Spleen (tissue), 11 donors: ENCODE measurements at regions not wholly inside any gene's neighbourhood (a gene's known extent, or its start where the extent isn't known, plus 50 kb on each side); places are given as distances from the start of the nearest gene placed in this dataset.

ENCODE experiments used
- DNase-seq: peaks from one replicate; pipeline ENCODE4 v3.0.0-alpha.2; 2020
- H3K27ac ChIP-seq, 8 donors: fragments of 200-600 bp; sonication (generic) in 7 of 8; 1 replicate in 4 of 8; 2 replicates in 4 of 8; pipeline versions ENCODE4 v1.5.0 to v1.8.0; 2016 to 2021; ENCODE audit warnings: inconsistent platforms in 4 of 8, mild to moderate bottlenecking in 4 of 8, moderate library complexity in 1 of 8
- H3K27me3 ChIP-seq, 7 donors: fragments of 200-600 bp; sonication (generic) in 6 of 7; replicated peaks in 1 of 7; 1 replicate in 4 of 7; 2 replicates in 3 of 7; pipeline versions ENCODE4 v1.5.0 to v1.8.0; 2016 to 2021; ENCODE audit warnings: inconsistent platforms in 3 of 7, mild to moderate bottlenecking in 1 of 7
- H3K36me3 ChIP-seq, 6 donors: fragments of 200-600 bp; sonication (generic) in 5 of 6; 1 replicate in 4 of 6; 2 replicates in 2 of 6; pipeline versions ENCODE4 v1.5.0 to v1.8.0; 2016 to 2021; ENCODE audit warnings: inconsistent platforms in 2 of 6
- H3K4me1 ChIP-seq, 6 donors: fragments of 200-600 bp; sonication (generic) in 5 of 6; 1 replicate in 3 of 6; 2 replicates in 3 of 6; pipeline versions ENCODE4 v1.5.0 to v1.8.0; 2016 to 2021; ENCODE audit warnings: inconsistent platforms in 3 of 6
- H3K4me3 ChIP-seq, 8 donors: fragments of 200-600 bp; sonication (generic) in 7 of 8; 1 replicate in 4 of 8; 2 replicates in 4 of 8; pipeline versions ENCODE4 v1.5.0 to v1.8.0; 2016 to 2021; ENCODE audit warnings: inconsistent platforms in 4 of 8, mild to moderate bottlenecking in 4 of 8, moderate library complexity in 2 of 8
- H3K9me3 ChIP-seq, 8 donors: fragments of 200-600 bp; sonication (generic) in 7 of 8; 1 replicate in 4 of 8; 2 replicates in 4 of 8; pipeline versions ENCODE4 v1.5.0 to v1.8.0; 2016 to 2021; ENCODE audit warnings: inconsistent platforms in 4 of 8
- CTCF ChIP-seq, 11 experiments: fragments of 200-600 bp in 7 of 11; fragments of 450-650 bp in 4 of 11; sonication (generic) in 4 of 11; IDR thresholded peaks in 8 of 11; conservative IDR thresholded peaks in 3 of 11; 1 replicate in 7 of 11; 2 replicates in 4 of 11; pipeline versions ENCODE4 v1.4.0 to v1.8.0; 2016 to 2021; ENCODE audit warnings: antibody characterized with exemption in 11 of 11, inconsistent platforms in 4 of 11, mild to moderate bottlenecking in 1 of 11
- POLR2A ChIP-seq, 3 donors: fragments of 450-650 bp; IDR thresholded peaks; one replicate each; pipeline ENCODE4 v1.5.1; 2017; ENCODE audit warnings: antibody characterized with exemption in 3 of 3, mild to moderate bottlenecking in 1 of 3
- POLR2AphosphoS5 ChIP-seq, 3 donors: sonication (generic); formaldehyde crosslinking; IDR thresholded peaks; one replicate each; pipeline ENCODE4 v1.5.1; 2017; ENCODE audit warnings: antibody characterized with exemption in 3 of 3
- WGBS, 5 donors: extraction: QIAGEN DNeasy Blood & Tissue Kit in 3 of 5; methylation state at CpG; one replicate each; pipeline versions ENCODE4 v1.1.5 to v1.1.7; 2013 to 2018; 5-methylcytosine and 5-hydroxymethylcytosine counted together
- intact Hi-C: fragments of 100-400 bp; cut with DNase I; formaldehyde crosslinking; loops from one replicate; pipeline ENCODE4 v1.15.0; 2023; ENCODE audit warnings: low total_unique reads
- donor health status: healthy with polysubstance abuse.
- donor health status: DM: no; HTN: no; CAD: no; lungs with moderate emphysema.
- donor health status: DM: no; HTN: no; CAD: no.
- donor health status: Bipolar disorder and iron deficiency.
- donor health status: healthy.
- donor health status: DM: no; HTN: no; CAD: no.
- donor health status: DM: yes; HTN: yes; CAD: no.

- no peaks in the 10 kb centered on the region for H3K36me3 ChIP-seq
- H3K27ac ChIP-seq, result no peak overlapping the region
- no peak overlapping the region for H3K4me3 ChIP-seq
- no peaks in the 10 kb centered on the region for H3K9me3 ChIP-seq
- TF ChIP-seq POLR2A (IDR thresholded peaks at IDR 0.05) (no peak), POLR2AphosphoS5 (IDR thresholded peaks at IDR 0.05) (no peak), CTCF (IDR thresholded peaks at IDR 0.05 in 8 of 11, conservative IDR thresholded peaks at IDR 0.05 in 3 of 11) (no peak)
- H3K27me3 ChIP-seq, result no peaks in the 10 kb centered on the region
- DNase-seq, result no peak
- whole genome bisulfite sequencing, 5 donors, result 83 to 94% (median 90%) methylated on average over 3 of the region's 3 CpGs
- H3K4me1 ChIP-seq, result no peaks in the 10 kb centered on the region
- intact Hi-C loops, result no loop called here
These were observed 176.1 kb upstream of the SEMA3C start for GRCh38 chr7:81094952-81095351.

GRCh38 chr7:81081616-81082015, 162.8 kb upstream of the SEMA3C start:
- Histone ChIP-seq H3K27ac (no peak overlapping the region), H3K27me3 (no peaks in the 10 kb centered on the region), H3K4me3 (no peak overlapping the region), H3K4me1 (no peaks in the 10 kb centered on the region), H3K36me3 (no peaks in the 10 kb centered on the region), H3K9me3 (peaks cover 0 to 17% (median 9%) of the 10 kb centered on the region in 8 donors)
- DNase-seq, result no peak
- no peak for TF ChIP-seq POLR2A (IDR thresholded peaks at IDR 0.05)
- no peak for TF ChIP-seq POLR2AphosphoS5 (IDR thresholded peaks at IDR 0.05)
- no peak for TF ChIP-seq CTCF (IDR thresholded peaks at IDR 0.05 in 8 of 11, conservative IDR thresholded peaks at IDR 0.05 in 3 of 11)
- intact Hi-C loops, result no loop called here

GRCh38 chr7:81080553-81080952, 161.7 kb upstream of the SEMA3C start:
- Histone ChIP-seq H3K9me3 (peaks cover 0 to 15% (median 10%) of the 10 kb centered on the region in 8 donors), H3K27ac (no peak overlapping the region), H3K36me3 (no peaks in the 10 kb centered on the region), H3K4me1 (no peaks in the 10 kb centered on the region), H3K27me3 (no peaks in the 10 kb centered on the region), H3K4me3 (no peak overlapping the region)
- TF ChIP-seq CTCF (IDR thresholded peaks at IDR 0.05 in 8 of 11, conservative IDR thresholded peaks at IDR 0.05 in 3 of 11) (no peak), POLR2A (IDR thresholded peaks at IDR 0.05) (no peak), POLR2AphosphoS5 (IDR thresholded peaks at IDR 0.05) (no peak)
- DNase-seq, result no peak
- WGBS, 5 donors, result 72 to 85% (median 75%) methylated on average over 1 of the region's 1 CpG
- intact Hi-C loops, result no loop called here

GRCh38 chr7:81079746-81080145, 160.9 kb upstream of the SEMA3C start:
- Histone ChIP-seq H3K27me3 (no peaks in the 10 kb centered on the region), H3K4me3 (no peak overlapping the region), H3K27ac (no peak overlapping the region), H3K36me3 (no peaks in the 10 kb centered on the region), H3K4me1 (no peaks in the 10 kb centered on the region), H3K9me3 (peaks cover 0 to 15% (median 10%) of the 10 kb centered on the region in 8 donors)
- 86 to 95% (median 92%) methylated on average over 1 of the region's 1 CpG for WGBS, 5 donors
- intact Hi-C loops, result no loop called here
- TF ChIP-seq POLR2AphosphoS5 (IDR thresholded peaks at IDR 0.05) (no peak), POLR2A (IDR thresholded peaks at IDR 0.05) (no peak), CTCF (IDR thresholded peaks at IDR 0.05 in 8 of 11, conservative IDR thresholded peaks at IDR 0.05 in 3 of 11) (no peak)
- DNase-seq, result no peak
